Fibroblast of pulmonary artery (primary cell): ENCODE measurements at regions not wholly inside any gene's neighbourhood (a gene's known extent, or its start where the extent isn't known, plus 50 kb on each side); places are given as distances from the start of the nearest gene placed in this dataset.
"Not testable (repeated sequence)": the region's sequence is repeated elsewhere in the genome, so short reads cannot be mapped to it uniquely, and the experiment has no call there.

Source experiments
- DNase-seq: peaks from one replicate; pipeline ENCODE4 v3.0.0-alpha.2; 2010; ENCODE audit warnings: low read depth
- H3K4me3 ChIP-seq: replicated peaks from 2 replicates; pipeline ENCODE4 v1.5.1; 2011; ENCODE audit warnings: low read depth, mild to moderate bottlenecking, control low read depth, low read length, moderate library complexity
- TF ChIP-seq, protein P1 (sequence below): IDR thresholded peaks from 2 replicates; pipeline ENCODE4 v1.5.1; 2011; ENCODE audit warnings: mild to moderate bottlenecking, control low read depth, low read length, inconsistent platforms; ENCODE audit errors: missing control alignments

DNA sequence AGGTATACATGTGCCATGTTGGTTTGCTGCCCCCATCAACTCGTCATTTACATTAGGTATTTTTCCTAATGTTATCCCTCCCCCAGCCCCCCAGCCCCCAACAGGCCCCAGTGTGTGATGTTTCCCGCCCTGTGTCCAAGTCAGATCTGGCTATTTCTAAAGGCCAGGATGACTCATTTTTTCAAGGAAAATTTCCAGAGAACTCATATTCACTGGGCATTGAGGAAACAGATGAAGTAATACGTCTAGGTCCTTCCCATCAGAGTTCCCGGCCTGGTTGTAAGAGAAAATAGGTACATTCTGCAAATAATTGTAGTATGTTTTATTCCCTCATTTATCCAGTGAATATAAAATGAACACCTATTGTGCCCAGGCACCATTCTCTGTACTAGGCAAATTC, 345.2 kb downstream of the BCL11B start:
- no peak overlapping the region for H3K4me3 ChIP-seq
- no peak for DNase-seq
- TF ChIP-seq, protein P1, sequence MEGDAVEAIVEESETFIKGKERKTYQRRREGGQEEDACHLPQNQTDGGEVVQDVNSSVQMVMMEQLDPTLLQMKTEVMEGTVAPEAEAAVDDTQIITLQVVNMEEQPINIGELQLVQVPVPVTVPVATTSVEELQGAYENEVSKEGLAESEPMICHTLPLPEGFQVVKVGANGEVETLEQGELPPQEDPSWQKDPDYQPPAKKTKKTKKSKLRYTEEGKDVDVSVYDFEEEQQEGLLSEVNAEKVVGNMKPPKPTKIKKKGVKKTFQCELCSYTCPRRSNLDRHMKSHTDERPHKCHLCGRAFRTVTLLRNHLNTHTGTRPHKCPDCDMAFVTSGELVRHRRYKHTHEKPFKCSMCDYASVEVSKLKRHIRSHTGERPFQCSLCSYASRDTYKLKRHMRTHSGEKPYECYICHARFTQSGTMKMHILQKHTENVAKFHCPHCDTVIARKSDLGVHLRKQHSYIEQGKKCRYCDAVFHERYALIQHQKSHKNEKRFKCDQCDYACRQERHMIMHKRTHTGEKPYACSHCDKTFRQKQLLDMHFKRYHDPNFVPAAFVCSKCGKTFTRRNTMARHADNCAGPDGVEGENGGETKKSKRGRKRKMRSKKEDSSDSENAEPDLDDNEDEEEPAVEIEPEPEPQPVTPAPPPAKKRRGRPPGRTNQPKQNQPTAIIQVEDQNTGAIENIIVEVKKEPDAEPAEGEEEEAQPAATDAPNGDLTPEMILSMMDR = no peak

- H3K4me3 ChIP-seq = no peak overlapping the region
- DNase-seq = no peak
- TF ChIP-seq, protein P1 = no peak
Measured at GRCh38 chr14:98927986-98928385, 344.0 kb downstream of the BCL11B start.

GRCh38 chr14:98928418-98928817, 343.6 kb downstream of the BCL11B start:
- TF ChIP-seq, protein P1 = no peak
- no peak for DNase-seq
- no peak overlapping the region for H3K4me3 ChIP-seq

- TF ChIP-seq, protein P1 = no peak
- H3K4me3 ChIP-seq = no peak overlapping the region
Measured at GRCh38 chr14:98931126-98931525, 340.9 kb downstream of the BCL11B start.

DNA sequence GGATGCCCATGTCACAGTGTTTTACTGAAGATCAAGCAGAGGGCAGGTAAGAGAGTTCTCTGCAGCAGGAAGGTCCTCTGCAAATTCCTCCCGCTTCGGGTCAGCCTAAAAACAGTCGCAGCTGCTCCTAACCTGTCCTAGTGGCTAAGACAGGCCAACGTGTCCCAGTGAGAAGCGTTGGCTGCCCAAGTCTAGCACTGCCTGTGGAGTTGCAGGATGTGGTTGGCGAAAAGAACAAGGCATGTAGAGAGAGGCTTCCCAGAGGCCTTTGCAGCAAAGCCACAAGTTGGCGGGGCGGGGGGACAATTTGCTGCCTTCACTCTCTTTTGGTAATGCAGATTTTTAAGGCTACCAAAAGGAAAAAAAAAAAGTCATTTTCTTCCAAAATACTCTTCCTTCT, 340.1 kb downstream of the BCL11B start:
- no peak for DNase-seq
- H3K4me3 ChIP-seq = no peak overlapping the region
- TF ChIP-seq, protein P1 = no peak

More at GRCh38 chr14:98931126-98931525, 340.9 kb downstream of the BCL11B start:
- DNase-seq = no peak

GRCh38 chr14:98932431-98933325, 339.3 kb downstream of the BCL11B start:
- TF ChIP-seq, protein P1 = no peak
- no peak overlapping the region for H3K4me3 ChIP-seq
- DNase-seq = no peak

GRCh38 chr14:98934569-98934968, 337.4 kb downstream of the BCL11B start:
- not testable (repeated sequence) for DNase-seq, H3K4me3 ChIP-seq
